ENCODE measurements at regions not wholly inside any gene's neighbourhood (a gene's known extent, or its start where the extent isn't known, plus 50 kb on each side); places are given as distances from the start of the nearest gene placed in this dataset.

DNA sequence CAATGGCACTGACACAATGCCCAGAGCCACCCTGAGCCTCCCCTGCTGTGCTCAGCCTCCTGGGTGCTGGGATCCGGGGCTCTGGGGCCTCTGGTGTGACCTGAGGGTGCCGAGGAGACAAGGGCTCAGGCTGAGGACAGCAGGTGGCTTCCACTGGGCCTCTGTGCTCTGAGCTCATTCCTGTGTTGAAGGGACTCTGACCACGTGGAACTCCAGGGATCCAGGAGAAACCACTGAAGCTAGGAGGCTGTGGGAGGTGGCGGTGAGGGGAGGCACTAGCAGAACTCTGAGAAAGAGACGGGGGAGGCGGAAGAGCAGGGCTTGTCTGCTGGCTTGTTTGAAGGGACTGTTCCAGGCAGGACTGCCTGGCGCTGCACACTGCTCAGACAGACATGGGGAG lies 318.7 kb upstream of the IRX1 start:
- no peak for DNase-seq
- H3K36me3 ChIP-seq (replicated peaks in 1 of 2; ENCODE audit: control insufficient read depth in 1 of 2, insufficient read depth in 2 of 2, low read length in 1 of 2), result no peaks in the 10 kb centered on the region
- H3K9me2 ChIP-seq, result no peaks in the 10 kb centered on the region
- TF ChIP-seq EZH2phosphoT487 (IDR thresholded peaks at IDR 0.05; ENCODE audit: borderline replicate concordance, low read depth) (no peak), SMC3 (IDR thresholded peaks at IDR 0.05; ENCODE audit: low read depth, low read length) (no peak), RFX5 (IDR thresholded peaks at IDR 0.05; ENCODE audit: low read length) (no peak), FOSL2 (IDR thresholded peaks at IDR 0.05; ENCODE audit: borderline replicate concordance, low read depth) (no peak), RCOR1 (IDR thresholded peaks at IDR 0.05; ENCODE audit: low read length) (no peak), CHD2 (IDR thresholded peaks at IDR 0.05; ENCODE audit: low read length, partially characterized antibody) (no peak), RXRA (IDR thresholded peaks at IDR 0.05; ENCODE audit: borderline replicate concordance, low read depth) (no peak), TEAD4 (IDR thresholded peaks at IDR 0.05; ENCODE audit: borderline replicate concordance, insufficient read depth) (no peak), NFIC (IDR thresholded peaks at IDR 0.05; ENCODE audit: borderline replicate concordance) (no peak), RAD21 (IDR thresholded peaks at IDR 0.05; ENCODE audit: low read length) (no peak), TAF1 (IDR thresholded peaks at IDR 0.05; ENCODE audit: borderline replicate concordance, low read depth, low read length) (no peak), JUND (IDR thresholded peaks at IDR 0.05) (no peak)
- TF ChIP-seq, protein P1, sequence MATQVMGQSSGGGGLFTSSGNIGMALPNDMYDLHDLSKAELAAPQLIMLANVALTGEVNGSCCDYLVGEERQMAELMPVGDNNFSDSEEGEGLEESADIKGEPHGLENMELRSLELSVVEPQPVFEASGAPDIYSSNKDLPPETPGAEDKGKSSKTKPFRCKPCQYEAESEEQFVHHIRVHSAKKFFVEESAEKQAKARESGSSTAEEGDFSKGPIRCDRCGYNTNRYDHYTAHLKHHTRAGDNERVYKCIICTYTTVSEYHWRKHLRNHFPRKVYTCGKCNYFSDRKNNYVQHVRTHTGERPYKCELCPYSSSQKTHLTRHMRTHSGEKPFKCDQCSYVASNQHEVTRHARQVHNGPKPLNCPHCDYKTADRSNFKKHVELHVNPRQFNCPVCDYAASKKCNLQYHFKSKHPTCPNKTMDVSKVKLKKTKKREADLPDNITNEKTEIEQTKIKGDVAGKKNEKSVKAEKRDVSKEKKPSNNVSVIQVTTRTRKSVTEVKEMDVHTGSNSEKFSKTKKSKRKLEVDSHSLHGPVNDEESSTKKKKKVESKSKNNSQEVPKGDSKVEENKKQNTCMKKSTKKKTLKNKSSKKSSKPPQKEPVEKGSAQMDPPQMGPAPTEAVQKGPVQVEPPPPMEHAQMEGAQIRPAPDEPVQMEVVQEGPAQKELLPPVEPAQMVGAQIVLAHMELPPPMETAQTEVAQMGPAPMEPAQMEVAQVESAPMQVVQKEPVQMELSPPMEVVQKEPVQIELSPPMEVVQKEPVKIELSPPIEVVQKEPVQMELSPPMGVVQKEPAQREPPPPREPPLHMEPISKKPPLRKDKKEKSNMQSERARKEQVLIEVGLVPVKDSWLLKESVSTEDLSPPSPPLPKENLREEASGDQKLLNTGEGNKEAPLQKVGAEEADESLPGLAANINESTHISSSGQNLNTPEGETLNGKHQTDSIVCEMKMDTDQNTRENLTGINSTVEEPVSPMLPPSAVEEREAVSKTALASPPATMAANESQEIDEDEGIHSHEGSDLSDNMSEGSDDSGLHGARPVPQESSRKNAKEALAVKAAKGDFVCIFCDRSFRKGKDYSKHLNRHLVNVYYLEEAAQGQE (IDR thresholded peaks at IDR 0.05; ENCODE audit: low read depth, low read length), result no peak
- TF ChIP-seq, protein P2, sequence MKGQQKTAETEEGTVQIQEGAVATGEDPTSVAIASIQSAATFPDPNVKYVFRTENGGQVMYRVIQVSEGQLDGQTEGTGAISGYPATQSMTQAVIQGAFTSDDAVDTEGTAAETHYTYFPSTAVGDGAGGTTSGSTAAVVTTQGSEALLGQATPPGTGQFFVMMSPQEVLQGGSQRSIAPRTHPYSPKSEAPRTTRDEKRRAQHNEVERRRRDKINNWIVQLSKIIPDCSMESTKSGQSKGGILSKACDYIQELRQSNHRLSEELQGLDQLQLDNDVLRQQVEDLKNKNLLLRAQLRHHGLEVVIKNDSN (IDR thresholded peaks at IDR 0.05; ENCODE audit: borderline replicate concordance, low read depth), result no peak
- TF ChIP-seq, protein P3, sequence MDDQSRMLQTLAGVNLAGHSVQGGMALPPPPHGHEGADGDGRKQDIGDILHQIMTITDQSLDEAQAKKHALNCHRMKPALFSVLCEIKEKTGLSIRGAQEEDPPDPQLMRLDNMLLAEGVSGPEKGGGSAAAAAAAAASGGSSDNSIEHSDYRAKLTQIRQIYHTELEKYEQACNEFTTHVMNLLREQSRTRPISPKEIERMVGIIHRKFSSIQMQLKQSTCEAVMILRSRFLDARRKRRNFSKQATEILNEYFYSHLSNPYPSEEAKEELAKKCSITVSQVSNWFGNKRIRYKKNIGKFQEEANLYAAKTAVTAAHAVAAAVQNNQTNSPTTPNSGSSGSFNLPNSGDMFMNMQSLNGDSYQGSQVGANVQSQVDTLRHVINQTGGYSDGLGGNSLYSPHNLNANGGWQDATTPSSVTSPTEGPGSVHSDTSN (IDR thresholded peaks at IDR 0.05), result no peak
- TF ChIP-seq, protein P4, sequence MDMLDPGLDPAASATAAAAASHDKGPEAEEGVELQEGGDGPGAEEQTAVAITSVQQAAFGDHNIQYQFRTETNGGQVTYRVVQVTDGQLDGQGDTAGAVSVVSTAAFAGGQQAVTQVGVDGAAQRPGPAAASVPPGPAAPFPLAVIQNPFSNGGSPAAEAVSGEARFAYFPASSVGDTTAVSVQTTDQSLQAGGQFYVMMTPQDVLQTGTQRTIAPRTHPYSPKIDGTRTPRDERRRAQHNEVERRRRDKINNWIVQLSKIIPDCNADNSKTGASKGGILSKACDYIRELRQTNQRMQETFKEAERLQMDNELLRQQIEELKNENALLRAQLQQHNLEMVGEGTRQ (IDR thresholded peaks at IDR 0.05; ENCODE audit: borderline replicate concordance, low read depth, low read length), result no peak
- TF ChIP-seq, protein P5, sequence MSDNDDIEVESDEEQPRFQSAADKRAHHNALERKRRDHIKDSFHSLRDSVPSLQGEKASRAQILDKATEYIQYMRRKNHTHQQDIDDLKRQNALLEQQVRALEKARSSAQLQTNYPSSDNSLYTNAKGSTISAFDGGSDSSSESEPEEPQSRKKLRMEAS (IDR thresholded peaks at IDR 0.05; ENCODE audit: low read depth), result no peak
- no peaks in the 10 kb centered on the region for H3K9me3 ChIP-seq
- no peaks in the 10 kb centered on the region for H3K4me1 ChIP-seq (ENCODE audit: control insufficient read depth in 1 of 2, insufficient read depth in 2 of 2, low read depth in 1 of 2, low read length in 1 of 2)
- H3K9ac ChIP-seq, result no peak overlapping the region
- ChIA-PET CTCF (no interaction called here), POLR2A (no interaction called here)
- H3K4me2 ChIP-seq, result no peak overlapping the region
- 8% methylated on average over 6 of the region's 7 CpGs for WGBS (ENCODE audit: low lambda C conversion rate)
- no peaks in the 10 kb centered on the region for H3K79me2 ChIP-seq (ENCODE audit: insufficient read depth)
- H2AFZ ChIP-seq (ENCODE audit: low read depth), result no peak overlapping the region
- no peaks in the 10 kb centered on the region for H4K20me1 ChIP-seq (ENCODE audit: insufficient read depth)
- no peaks in the 10 kb centered on the region; the same call in 1 of the 2 replicates for H3K27me3 ChIP-seq (ENCODE audit: insufficient read depth)
- H3K27ac ChIP-seq (ENCODE audit: low read depth in 2 of 2, low read length in 1 of 2), result no peak overlapping the region
- H3K4me3 ChIP-seq (ENCODE audit: low read depth in 2 of 2, low read length in 1 of 2), result no peak overlapping the region
- H3F3A ChIP-seq (replicated peaks; ENCODE audit: insufficient read depth), result no peaks in the 10 kb centered on the region
